GM19351 (cell line): ENCODE measurements at regions not wholly inside any gene's neighbourhood (a gene's known extent, or its start where the extent isn't known, plus 50 kb on each side); places are given as distances from the start of the nearest gene placed in this dataset.

Source experiments
- ATAC-seq: cut with Tn5 transposase; IDR thresholded peaks from one replicate; pipeline ENCODE4 v1.9.1; 2021; ENCODE audit warnings: mild to moderate bottlenecking, moderate library complexity; ENCODE audit not compliant: unreplicated experiment

- ATAC-seq, result no peak
These were observed 246.5 kb downstream of the C16orf95 start for GRCh38 chr16:87070657-87071056.

- no peak for ATAC-seq
These were observed 245.1 kb downstream of the C16orf95 start for GRCh38 chr16:87072101-87072500.

GRCh38 chr16:87074641-87075318, 242.4 kb downstream of the C16orf95 start:
- ATAC-seq, result peak; percentile 90

GRCh38 chr16:87075319-87075860, 241.8 kb downstream of the C16orf95 start:
- no peak for ATAC-seq

- ATAC-seq, result no peak
These were observed 240.8 kb downstream of the C16orf95 start for GRCh38 chr16:87076331-87076949.

GRCh38 chr16:87076950-87077749, 240.0 kb downstream of the C16orf95 start:
- ATAC-seq, result no peak

GRCh38 chr16:87077750-87078127, 239.5 kb downstream of the C16orf95 start:
- ATAC-seq, result no peak

GRCh38 chr16:87080571-87081167, 236.5 kb downstream of the C16orf95 start:
- ATAC-seq, result no peak

GRCh38 chr16:87085441-87085840, 231.8 kb downstream of the C16orf95 start:
- ATAC-seq, result no peak

- ATAC-seq, result no peak
These were observed 231.0 kb downstream of the C16orf95 start for GRCh38 chr16:87086156-87086555.

GRCh38 chr16:87086575-87086974, 230.6 kb downstream of the C16orf95 start:
- ATAC-seq, result no peak

GRCh38 chr16:87092958-87093357, 224.2 kb downstream of the C16orf95 start:
- no peak for ATAC-seq

GRCh38 chr16:87093804-87094555, 223.2 kb downstream of the C16orf95 start:
- no peak for ATAC-seq

GRCh38 chr16:87094556-87094865, 222.7 kb downstream of the C16orf95 start:
- ATAC-seq, result no peak

- ATAC-seq, result no peak
These were observed 221.9 kb downstream of the C16orf95 start for GRCh38 chr16:87095271-87095670.

GRCh38 chr16:87096746-87097333, 220.4 kb downstream of the C16orf95 start:
- no peak for ATAC-seq

- ATAC-seq, result no peak
These were observed 218.8 kb downstream of the C16orf95 start for GRCh38 chr16:87098361-87098760.

- no peak for ATAC-seq
These were observed 218.0 kb downstream of the C16orf95 start for GRCh38 chr16:87098976-87099720.

GRCh38 chr16:87100306-87101058, 216.7 kb downstream of the C16orf95 start:
- no peak for ATAC-seq
